Immature natural killer cell (primary cell): ENCODE measurements at regions not wholly inside any gene's neighbourhood (a gene's known extent, or its start where the extent isn't known, plus 50 kb on each side); places are given as distances from the start of the nearest gene placed in this dataset.

Source experiments
- DNase-seq, 3 donors: peaks; one replicate each; pipeline ENCODE4 v3.0.0; 2022; ENCODE audit warnings: mixed read lengths in 1 of 3
- H3K27ac Mint-ChIP-seq, 6 donors: one replicate each; pipeline ENCODE4 v1.8.0; 2020; ENCODE audit warnings: mixed read lengths in 6 of 6, mild to moderate bottlenecking in 5 of 6, inconsistent platforms in 4 of 6, moderate library complexity in 3 of 6
- H3K27me3 Mint-ChIP-seq, 3 donors: one replicate each; pipeline ENCODE4 v1.8.0; 2020 to 2021; ENCODE audit warnings: low read depth in 3 of 3, mild to moderate bottlenecking in 3 of 3, mixed read lengths in 3 of 3, moderate library complexity in 3 of 3, inconsistent platforms in 1 of 3
- H3K36me3 Mint-ChIP-seq, 3 donors: one replicate each; pipeline ENCODE4 v1.8.0; 2020; ENCODE audit warnings: mixed read lengths in 3 of 3, inconsistent platforms in 2 of 3, mild to moderate bottlenecking in 2 of 3
- H3K4me1 Mint-ChIP-seq, 2 donors: one replicate each; pipeline ENCODE4 v1.8.0; 2020; ENCODE audit warnings: inconsistent platforms in 2 of 2, mild to moderate bottlenecking in 2 of 2, mixed read lengths in 2 of 2, moderate library complexity in 1 of 2
- H3K4me3 Mint-ChIP-seq, 5 donors: one replicate each; pipeline ENCODE4 v1.8.0; 2020; ENCODE audit warnings: mild to moderate bottlenecking in 5 of 5, mixed read lengths in 5 of 5, inconsistent platforms in 3 of 5, moderate library complexity in 3 of 5
- H3K9me3 Mint-ChIP-seq, 6 donors: one replicate each; pipeline ENCODE4 v1.8.0; 2020; ENCODE audit warnings: mild to moderate bottlenecking in 6 of 6, mixed read lengths in 6 of 6, inconsistent platforms in 4 of 6, moderate library complexity in 3 of 6

DNA sequence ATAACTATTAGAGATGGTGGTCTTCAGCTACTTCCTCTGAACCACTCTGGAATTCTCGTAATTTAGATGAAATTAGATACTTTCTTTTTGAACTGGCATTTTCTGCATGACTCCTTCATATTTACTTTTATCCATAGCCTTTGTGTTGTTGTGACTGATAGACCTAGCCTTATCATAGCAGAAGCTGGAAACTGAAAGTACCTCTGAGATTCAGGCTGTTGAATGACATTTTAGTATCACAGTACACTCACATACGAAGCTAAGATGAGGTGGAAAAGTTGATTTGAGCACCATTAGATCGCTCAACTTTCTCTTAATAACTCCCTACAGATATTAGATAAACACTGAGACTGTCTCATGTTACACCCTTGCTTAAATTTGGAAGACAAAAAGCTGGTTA lies 525.1 kb upstream of the FBXO33 start:
- Mint-ChIP-seq H3K4me3 (no peak overlapping the region), H3K36me3 (no peaks in the 10 kb centered on the region), H3K27me3 (no peaks in the 10 kb centered on the region), H3K27ac (no peak overlapping the region), H3K9me3 (peaks cover 9 to 57% (median 24%) of the 10 kb centered on the region in 6 donors), H3K4me1 (no peaks in the 10 kb centered on the region)
- DNase-seq = no peak

- Mint-ChIP-seq H3K4me3 (no peak overlapping the region), H3K27ac (no peak overlapping the region), H3K27me3 (no peaks in the 10 kb centered on the region), H3K36me3 (no peaks in the 10 kb centered on the region), H3K4me1 (no peaks in the 10 kb centered on the region), H3K9me3 (peaks cover 7 to 56% (median 23%) of the 10 kb centered on the region in 6 donors)
- no peak for DNase-seq
Observed at GRCh38 chr14:39956372-39956771, 524.1 kb upstream of the FBXO33 start.

- H3K4me3 Mint-ChIP-seq = no peak overlapping the region
- DNase-seq = no peak
- H3K27ac Mint-ChIP-seq = no peak overlapping the region
- peaks cover 0 to 3% (median 0%) of the 10 kb centered on the region in 3 donors for H3K27me3 Mint-ChIP-seq
- H3K9me3 Mint-ChIP-seq = peaks cover 9 to 62% (median 29%) of the 10 kb centered on the region in 6 donors
- no peaks in the 10 kb centered on the region for H3K36me3 Mint-ChIP-seq
- H3K4me1 Mint-ChIP-seq = no peaks in the 10 kb centered on the region
Observed at GRCh38 chr14:39948235-39948634, 516.0 kb upstream of the FBXO33 start.

GRCh38 chr14:39946807-39947206 lies 514.6 kb upstream of the FBXO33 start:
- Mint-ChIP-seq H3K4me3 (no peak overlapping the region), H3K9me3 (peaks cover 5 to 50% (median 25%) of the 10 kb centered on the region in 6 donors), H3K27me3 (peaks cover 0 to 3% (median 0%) of the 10 kb centered on the region in 3 donors), H3K27ac (no peak overlapping the region), H3K4me1 (no peaks in the 10 kb centered on the region), H3K36me3 (no peaks in the 10 kb centered on the region)
- DNase-seq = no peak

DNA sequence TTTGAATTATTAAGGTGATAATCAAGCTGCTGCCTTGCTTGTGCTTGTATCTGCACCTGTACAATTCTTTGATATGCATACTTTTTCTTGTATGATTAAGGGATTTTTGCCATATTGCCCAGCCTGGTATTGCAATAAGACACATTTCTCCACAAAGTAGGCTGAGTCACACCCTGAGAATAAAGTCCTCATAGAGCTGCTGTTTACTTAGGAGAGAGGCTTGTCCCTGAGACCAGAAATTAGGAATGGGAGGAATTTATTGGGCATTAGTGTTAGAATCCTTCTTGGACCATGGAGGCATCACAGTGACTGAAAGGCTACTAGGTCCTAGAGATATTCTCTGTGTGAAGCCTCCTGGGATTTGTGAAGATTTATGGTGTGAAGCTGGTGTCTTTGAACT lies 506.8 kb upstream of the FBXO33 start:
- Mint-ChIP-seq H3K4me1 (no peaks in the 10 kb centered on the region), H3K27ac (no peak overlapping the region), H3K9me3 (peaks cover 2 to 23% (median 5%) of the 10 kb centered on the region in 6 donors), H3K36me3 (no peaks in the 10 kb centered on the region), H3K27me3 (no peaks in the 10 kb centered on the region), H3K4me3 (no peak overlapping the region)
- no peak for DNase-seq

DNA sequence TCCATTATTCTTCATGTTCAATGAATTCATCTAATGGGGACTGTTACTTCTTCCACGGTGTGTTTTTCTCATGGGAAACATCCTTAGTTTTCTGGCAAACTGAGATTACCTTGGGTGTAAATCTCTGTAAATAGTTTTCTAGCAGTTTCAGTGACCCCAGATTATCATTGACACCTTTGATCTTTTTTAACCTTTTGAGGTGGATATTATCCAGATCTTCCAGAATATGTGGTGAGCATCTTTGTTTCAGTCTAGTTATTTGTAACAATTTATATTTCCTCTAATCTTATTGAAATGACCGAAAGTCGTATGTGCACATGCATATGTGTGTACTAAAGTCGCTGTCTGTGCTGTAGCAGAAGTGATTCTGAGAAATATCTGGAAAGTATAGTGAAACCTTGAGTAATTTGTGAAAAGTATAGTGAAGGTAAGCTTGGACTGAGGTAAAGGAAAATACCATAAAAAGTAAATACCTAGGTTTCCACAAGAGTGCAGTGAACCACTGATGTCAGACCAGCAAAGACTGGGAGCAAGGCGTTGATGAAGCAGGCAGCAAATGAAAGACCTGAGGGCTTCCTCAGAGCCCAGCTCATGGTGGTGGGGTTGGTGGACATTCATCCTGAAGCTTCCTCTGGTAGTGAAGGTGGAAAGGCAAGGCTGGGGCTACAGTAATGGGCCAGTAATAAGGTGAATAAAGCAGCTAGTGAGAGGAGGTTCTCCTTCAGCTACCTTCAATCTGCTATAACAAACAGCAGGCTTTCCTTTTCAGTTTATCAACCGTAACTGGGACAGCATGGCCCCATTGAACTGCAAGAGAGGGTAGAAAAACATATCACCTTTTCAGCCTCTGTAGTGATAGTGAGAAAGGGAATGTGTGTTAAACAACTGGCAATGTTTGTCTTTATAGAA lies 480.2 kb upstream of the FBXO33 start:
- no peak for DNase-seq
- no peaks in the 10 kb centered on the region for H3K36me3 Mint-ChIP-seq
- H3K4me1 Mint-ChIP-seq = no peaks in the 10 kb centered on the region
- peaks cover 0 to 3% (median 0%) of the 10 kb centered on the region in 3 donors for H3K27me3 Mint-ChIP-seq
- H3K4me3 Mint-ChIP-seq = no peak overlapping the region
- no peak overlapping the region for H3K27ac Mint-ChIP-seq
- H3K9me3 Mint-ChIP-seq = peaks cover 0 to 20% (median 3%) of the 10 kb centered on the region in 6 donors

DNA sequence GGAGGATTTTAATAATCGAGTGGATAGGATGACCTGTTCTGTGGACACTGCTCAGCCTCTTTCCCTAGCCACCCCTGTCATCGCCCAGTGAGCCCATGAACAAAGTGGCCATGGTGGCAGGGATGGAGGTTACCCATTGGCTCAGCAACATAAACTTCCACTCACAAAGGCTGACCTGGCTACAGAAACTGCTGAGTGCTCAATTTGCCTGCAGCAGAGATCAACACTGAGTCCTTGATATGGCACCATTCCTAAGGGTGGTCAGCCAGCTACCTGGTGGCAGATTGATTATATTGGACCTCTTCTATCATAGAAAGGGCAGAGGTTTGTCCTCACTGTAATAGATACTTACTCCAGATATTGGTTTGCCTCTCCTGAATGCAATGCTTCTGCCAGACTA lies 465.4 kb upstream of the FBXO33 start:
- Mint-ChIP-seq H3K36me3 (no peaks in the 10 kb centered on the region), H3K9me3 (peaks cover 3 to 32% (median 7%) of the 10 kb centered on the region in 6 donors), H3K27ac (no peak overlapping the region), H3K27me3 (peaks cover 0 to 2% (median 0%) of the 10 kb centered on the region in 3 donors), H3K4me3 (no peak overlapping the region), H3K4me1 (no peaks in the 10 kb centered on the region)
- no peak for DNase-seq

- H3K9me3 Mint-ChIP-seq = peaks cover 6 to 48% (median 13%) of the 10 kb centered on the region in 6 donors
- no peak overlapping the region for H3K27ac Mint-ChIP-seq
Observed at GRCh38 chr14:39890026-39890425, 457.8 kb upstream of the FBXO33 start.

GRCh38 chr14:39884091-39884490 lies 451.9 kb upstream of the FBXO33 start:
- no peak overlapping the region for H3K4me3 Mint-ChIP-seq
- H3K9me3 Mint-ChIP-seq = peaks cover 2 to 53% (median 15%) of the 10 kb centered on the region in 6 donors
- no peak for DNase-seq
- H3K27ac Mint-ChIP-seq = no peak overlapping the region
- no peaks in the 10 kb centered on the region for H3K4me1 Mint-ChIP-seq
- H3K27me3 Mint-ChIP-seq = no peaks in the 10 kb centered on the region
- no peaks in the 10 kb centered on the region for H3K36me3 Mint-ChIP-seq

More at GRCh38 chr14:39890026-39890425, 457.8 kb upstream of the FBXO33 start:
- DNase-seq = no peak
- no peaks in the 10 kb centered on the region for H3K36me3 Mint-ChIP-seq
- H3K4me1 Mint-ChIP-seq = no peaks in the 10 kb centered on the region
- H3K4me3 Mint-ChIP-seq = no peak overlapping the region
- H3K27me3 Mint-ChIP-seq = peaks cover 0 to 1% (median 0%) of the 10 kb centered on the region in 3 donors

DNA sequence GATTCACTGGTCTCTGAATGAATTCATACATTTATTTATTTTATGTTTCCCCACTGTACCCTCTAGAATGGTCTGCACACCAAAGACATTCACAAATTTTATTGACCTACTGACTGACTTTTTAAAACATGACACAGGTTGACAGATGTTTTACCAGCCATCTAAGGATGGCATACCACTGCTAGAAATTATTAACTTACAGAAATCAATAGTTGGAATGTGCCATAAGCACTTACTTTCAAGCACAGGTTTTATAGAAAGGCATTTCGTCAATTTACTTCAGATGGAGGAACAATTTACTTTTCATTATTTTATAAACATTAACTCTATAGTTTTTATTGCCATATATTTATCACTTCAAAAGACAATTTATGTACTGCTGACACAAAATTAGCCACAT lies 448.7 kb upstream of the FBXO33 start:
- Mint-ChIP-seq H3K4me3 (no peak overlapping the region), H3K4me1 (no peaks in the 10 kb centered on the region), H3K36me3 (no peaks in the 10 kb centered on the region), H3K9me3 (peaks cover 0 to 39% (median 8%) of the 10 kb centered on the region in 6 donors), H3K27ac (no peak overlapping the region), H3K27me3 (no peaks in the 10 kb centered on the region)
- no peak for DNase-seq

DNA sequence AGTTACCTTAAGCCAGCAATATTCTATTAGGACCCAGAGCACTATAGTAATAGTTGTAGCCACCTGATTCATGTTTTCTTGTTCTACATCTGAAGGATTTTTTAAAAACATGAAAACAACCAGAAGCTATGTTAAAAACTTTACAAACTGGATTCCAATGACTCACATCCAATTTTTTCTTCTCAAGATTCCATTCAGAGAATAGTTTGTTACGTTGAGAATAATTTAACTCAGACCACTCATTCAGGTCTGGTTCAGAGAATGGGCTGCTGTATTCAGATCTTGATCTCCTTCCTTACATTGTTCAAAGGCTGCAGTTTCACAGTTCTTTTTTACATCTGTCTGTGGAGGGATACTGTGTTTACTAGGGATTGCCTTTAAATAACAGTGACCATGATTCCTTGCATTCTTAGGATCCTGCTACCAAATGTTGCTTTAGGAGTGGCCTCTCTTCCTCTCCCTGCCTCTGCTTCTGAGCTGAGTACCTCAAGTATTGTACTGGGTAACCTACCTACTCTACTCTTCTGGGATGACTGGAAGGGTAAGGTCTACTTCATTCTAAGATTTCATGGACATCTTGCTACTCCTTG lies 448.0 kb upstream of the FBXO33 start:
- no peaks in the 10 kb centered on the region for H3K36me3 Mint-ChIP-seq
- peaks cover 0 to 39% (median 7%) of the 10 kb centered on the region in 6 donors for H3K9me3 Mint-ChIP-seq
- DNase-seq = no peak
- no peaks in the 10 kb centered on the region for H3K4me1 Mint-ChIP-seq
- no peak overlapping the region for H3K4me3 Mint-ChIP-seq
- H3K27ac Mint-ChIP-seq = no peak overlapping the region
- peaks cover 0 to 2% (median 0%) of the 10 kb centered on the region in 3 donors for H3K27me3 Mint-ChIP-seq

DNA sequence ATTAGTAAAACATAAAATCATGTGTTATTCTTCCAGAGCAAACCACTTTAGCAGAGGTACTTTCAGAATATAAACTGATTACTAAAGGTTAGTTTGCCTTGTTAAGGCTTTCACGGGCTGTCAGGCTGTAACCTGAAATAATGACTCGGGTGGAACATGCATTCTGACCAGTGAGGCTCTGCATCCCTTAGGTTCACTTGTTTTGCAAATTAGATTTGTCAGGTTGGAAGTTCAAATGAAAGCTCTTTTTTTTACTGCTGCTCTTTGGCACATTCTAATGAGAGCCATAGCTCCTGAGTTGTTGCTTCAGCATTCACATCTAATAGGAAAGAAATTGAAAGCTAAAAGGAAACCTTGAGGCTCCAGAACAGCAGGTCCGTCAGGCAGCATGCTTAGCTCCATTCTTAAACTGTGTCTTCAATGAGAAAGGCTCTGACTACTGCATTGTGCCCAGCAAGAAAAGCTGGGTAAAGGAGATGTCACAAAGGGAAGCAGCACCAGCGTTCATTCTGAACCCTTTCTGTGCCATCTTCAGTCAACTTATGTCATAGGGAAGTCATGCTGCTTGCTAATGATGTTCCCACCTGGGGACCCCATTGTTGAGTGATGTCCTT lies 445.5 kb upstream of the FBXO33 start:
- Mint-ChIP-seq H3K36me3 (no peaks in the 10 kb centered on the region), H3K4me3 (no peak overlapping the region), H3K27me3 (peaks cover 0 to 2% (median 1%) of the 10 kb centered on the region in 3 donors), H3K9me3 (peaks cover 0 to 22% (median 3%) of the 10 kb centered on the region in 6 donors), H3K27ac (no peak overlapping the region), H3K4me1 (no peaks in the 10 kb centered on the region)
- no peak for DNase-seq

DNA sequence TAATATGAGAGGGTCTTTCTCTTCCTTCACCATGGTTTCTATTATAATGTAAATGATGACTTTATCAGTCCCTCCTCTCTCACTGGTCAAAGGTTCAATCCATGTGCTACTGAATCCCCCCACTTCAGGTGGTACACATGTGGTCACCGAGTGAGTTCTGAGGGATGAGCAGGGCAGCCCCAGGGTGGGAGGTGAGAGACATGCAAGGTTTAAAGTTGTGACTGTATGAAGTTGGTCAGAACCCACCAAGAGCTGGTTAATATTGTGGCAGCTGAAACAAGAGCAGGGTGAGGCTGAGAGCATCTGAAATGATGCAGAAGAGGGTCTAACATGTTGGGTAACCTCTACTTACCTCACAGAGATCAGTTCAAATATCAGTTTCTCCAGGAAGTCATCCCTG lies 444.7 kb upstream of the FBXO33 start:
- Mint-ChIP-seq H3K36me3 (no peaks in the 10 kb centered on the region), H3K9me3 (peaks cover 0 to 22% (median 3%) of the 10 kb centered on the region in 6 donors), H3K27ac (no peak overlapping the region), H3K27me3 (peaks cover 0 to 2% (median 1%) of the 10 kb centered on the region in 3 donors), H3K4me3 (no peak overlapping the region), H3K4me1 (no peaks in the 10 kb centered on the region)
- DNase-seq = no peak

- Mint-ChIP-seq H3K27ac (no peak overlapping the region), H3K4me1 (no peaks in the 10 kb centered on the region), H3K9me3 (peaks cover 0 to 12% (median 2%) of the 10 kb centered on the region in 6 donors), H3K4me3 (no peak overlapping the region), H3K36me3 (no peaks in the 10 kb centered on the region), H3K27me3 (peaks cover 1 to 2% (median 1%) of the 10 kb centered on the region in 3 donors)
- no peak for DNase-seq
Observed at GRCh38 chr14:39875028-39875427, 442.8 kb upstream of the FBXO33 start.
